ENCODE measurements at regions not wholly inside any gene's neighbourhood (a gene's known extent, or its start where the extent isn't known, plus 50 kb on each side); places are given as distances from the start of the nearest gene placed in this dataset.
A peak's percentile ranks its signal among the peaks of the same experiment; 100 is the strongest.

GRCh38 chr10:10493833-10494232, 523.8 kb upstream of the CELF2 start:
- H2BK20ac ChIP-seq (ENCODE audit: low read depth, low read length): peak overlapping the region; percentile 38
- H3K4ac ChIP-seq (ENCODE audit: low read depth, low read length): no peak overlapping the region
- H3K27me3 ChIP-seq (ENCODE audit: control insufficient read depth, insufficient read depth, low read length): no peaks in the 10 kb centered on the region
- no peak overlapping the region for H3K23ac ChIP-seq (ENCODE audit: low read depth, low read length)
- no peaks in the 10 kb centered on the region for H3K9me3 ChIP-seq (ENCODE audit: control insufficient read depth, insufficient read depth, low read length)
- dilution Hi-C loops (cut with HindIII; ENCODE audit: low sequenced_read_pairs, unreplicated experiment): no loop called here
- no peak for TF ChIP-seq POLR2A (IDR thresholded peaks at IDR 0.05; ENCODE audit: low read depth, low read length)
- no peak for TF ChIP-seq CTCF (conservative IDR thresholded peaks at IDR 0.05; ENCODE audit: low read depth, low read length)
- TF ChIP-seq BHLHE40 (IDR thresholded peaks at IDR 0.05; ENCODE audit: low read depth, low read length): no peak
- no peak for TF ChIP-seq CHD1 (IDR thresholded peaks at IDR 0.05; ENCODE audit: low read depth, low read length)
- TF ChIP-seq CEBPB (IDR thresholded peaks at IDR 0.05; ENCODE audit: low read depth, low read length): no peak
- TF ChIP-seq RCOR1 (IDR thresholded peaks at IDR 0.05; ENCODE audit: insufficient replicate concordance, low read length): no peak
- TF ChIP-seq MAFK (IDR thresholded peaks at IDR 0.05; ENCODE audit: low read depth, low read length): no peak
- no peak for TF ChIP-seq NFE2L2 (IDR thresholded peaks at IDR 0.05; ENCODE audit: low read depth, low read length)
- no peak for TF ChIP-seq RFX5 (IDR thresholded peaks at IDR 0.05; ENCODE audit: low read depth, low read length)
- no peak for TF ChIP-seq MAZ (IDR thresholded peaks at IDR 0.05; ENCODE audit: borderline replicate concordance, low read depth, low read length)
- TF ChIP-seq MXI1 (IDR thresholded peaks at IDR 0.05; ENCODE audit: borderline replicate concordance, low read depth, low read length): no peak
- no peak for TF ChIP-seq RAD21 (IDR thresholded peaks at IDR 0.05; ENCODE audit: low read length)
- no peak for TF ChIP-seq FOS (IDR thresholded peaks at IDR 0.05; ENCODE audit: low read depth, low read length)
- TF ChIP-seq, protein P1, sequence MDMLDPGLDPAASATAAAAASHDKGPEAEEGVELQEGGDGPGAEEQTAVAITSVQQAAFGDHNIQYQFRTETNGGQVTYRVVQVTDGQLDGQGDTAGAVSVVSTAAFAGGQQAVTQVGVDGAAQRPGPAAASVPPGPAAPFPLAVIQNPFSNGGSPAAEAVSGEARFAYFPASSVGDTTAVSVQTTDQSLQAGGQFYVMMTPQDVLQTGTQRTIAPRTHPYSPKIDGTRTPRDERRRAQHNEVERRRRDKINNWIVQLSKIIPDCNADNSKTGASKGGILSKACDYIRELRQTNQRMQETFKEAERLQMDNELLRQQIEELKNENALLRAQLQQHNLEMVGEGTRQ (IDR thresholded peaks at IDR 0.05; ENCODE audit: low read depth, low read length): no peak
- TF ChIP-seq, protein P2, sequence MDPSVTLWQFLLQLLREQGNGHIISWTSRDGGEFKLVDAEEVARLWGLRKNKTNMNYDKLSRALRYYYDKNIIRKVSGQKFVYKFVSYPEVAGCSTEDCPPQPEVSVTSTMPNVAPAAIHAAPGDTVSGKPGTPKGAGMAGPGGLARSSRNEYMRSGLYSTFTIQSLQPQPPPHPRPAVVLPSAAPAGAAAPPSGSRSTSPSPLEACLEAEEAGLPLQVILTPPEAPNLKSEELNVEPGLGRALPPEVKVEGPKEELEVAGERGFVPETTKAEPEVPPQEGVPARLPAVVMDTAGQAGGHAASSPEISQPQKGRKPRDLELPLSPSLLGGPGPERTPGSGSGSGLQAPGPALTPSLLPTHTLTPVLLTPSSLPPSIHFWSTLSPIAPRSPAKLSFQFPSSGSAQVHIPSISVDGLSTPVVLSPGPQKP (IDR thresholded peaks at IDR 0.05; ENCODE audit: borderline replicate concordance, low read depth, low read length): no peak
- no peak for TF ChIP-seq SMC3 (IDR thresholded peaks at IDR 0.05; ENCODE audit: low read depth, low read length)
- no peak overlapping the region for H3K4me2 ChIP-seq (ENCODE audit: low read depth, low read length)
- peak overlapping the region; percentile 42; the same call in 1 of the 2 replicates for H4K5ac ChIP-seq (ENCODE audit: low read depth, low read length)
- ChIA-PET CTCF (no interaction called here), POLR2A (ENCODE audit: unreplicated experiment) (no interaction called here)
- no peak overlapping the region; the same call in 1 of the 2 replicates for H4K91ac ChIP-seq (ENCODE audit: insufficient read depth, low read depth, low read length)
- H3K9ac ChIP-seq (ENCODE audit: low read depth, low read length): no peak overlapping the region
- H2BK120ac ChIP-seq (ENCODE audit: low read depth, low read length): peak overlapping the region; percentile 20
- no peak overlapping the region for H2BK15ac ChIP-seq (ENCODE audit: low read depth, low read length)
- 0 out of 2 replicates have a peak overlapping the region, but pooled peaks have one; percentile 12 for H3K14ac ChIP-seq (replicated peaks; ENCODE audit: low read depth, low read length)
- ATAC-seq (ENCODE audit: low read depth) (no peak), DNase-seq (no peak)
- H3K18ac ChIP-seq (ENCODE audit: low read depth, low read length): peak overlapping the region; percentile 72; the same call in 1 of the 2 replicates
- no peaks in the 10 kb centered on the region for H4K20me1 ChIP-seq (ENCODE audit: insufficient read depth, low read length)
- H4K8ac ChIP-seq (ENCODE audit: low read depth in 2 of 2, low read length in 2 of 2): no peak overlapping the region
- no CpG with 5 or more reads among the region's 4 CpGs for WGBS, 2 experiments (ENCODE audit: extremely low coverage in 2 of 2, insufficient read length in 1 of 2)
- no peak overlapping the region for H2AFZ ChIP-seq (replicated peaks; ENCODE audit: low read length, poor library complexity)
- no TSS peak for BruUV-seq (replicated peaks)
- H3K9me1 ChIP-seq (ENCODE audit: insufficient read depth, low read length): no peaks in the 10 kb centered on the region; the same call in 1 of the 2 replicates
- in situ Hi-C loops (cut with MboI; ENCODE audit: low sequenced_read_pairs): no loop called here
- H3K27ac ChIP-seq (ENCODE audit: insufficient read depth, low read length): no peak overlapping the region
- H2BK5ac ChIP-seq (ENCODE audit: low read depth, low read length, poor library complexity, severe bottlenecking): no peak overlapping the region
- 0 out of 2 replicates have a peak overlapping the region, but pooled peaks have one; percentile 13 for H2AK5ac ChIP-seq (ENCODE audit: low read depth, low read length)
- intact Hi-C loops (cut with micrococcal nuclease): no loop called here
- H3K4me1 ChIP-seq (ENCODE audit: control insufficient read depth, insufficient read depth, low read length): peaks cover 8% of the 10 kb centered on the region
- H3K4me3 ChIP-seq (ENCODE audit: insufficient read depth, low read depth, low read length): no peak overlapping the region
- no peak overlapping the region for H3K56ac ChIP-seq (ENCODE audit: extremely low read depth, insufficient read depth, low read length)
- no peaks in the 10 kb centered on the region for H3K36me3 ChIP-seq (ENCODE audit: control insufficient read depth, insufficient read depth, low read length)
- no peak overlapping the region for H2AK9ac ChIP-seq (replicated peaks; ENCODE audit: low read depth, low read length, poor library complexity)
- H3K79me1 ChIP-seq (ENCODE audit: low read depth in 1 of 2, low read length in 2 of 2): no peaks in the 10 kb centered on the region

Measured in IMR-90 (cell line).